ENCODE measurements at regions not wholly inside any gene's neighbourhood (a gene's known extent, or its start where the extent isn't known, plus 50 kb on each side); places are given as distances from the start of the nearest gene placed in this dataset.
"Not testable (repeated sequence)": the region's sequence is repeated elsewhere in the genome, so short reads cannot be mapped to it uniquely, and the experiment has no call there.

DNA sequence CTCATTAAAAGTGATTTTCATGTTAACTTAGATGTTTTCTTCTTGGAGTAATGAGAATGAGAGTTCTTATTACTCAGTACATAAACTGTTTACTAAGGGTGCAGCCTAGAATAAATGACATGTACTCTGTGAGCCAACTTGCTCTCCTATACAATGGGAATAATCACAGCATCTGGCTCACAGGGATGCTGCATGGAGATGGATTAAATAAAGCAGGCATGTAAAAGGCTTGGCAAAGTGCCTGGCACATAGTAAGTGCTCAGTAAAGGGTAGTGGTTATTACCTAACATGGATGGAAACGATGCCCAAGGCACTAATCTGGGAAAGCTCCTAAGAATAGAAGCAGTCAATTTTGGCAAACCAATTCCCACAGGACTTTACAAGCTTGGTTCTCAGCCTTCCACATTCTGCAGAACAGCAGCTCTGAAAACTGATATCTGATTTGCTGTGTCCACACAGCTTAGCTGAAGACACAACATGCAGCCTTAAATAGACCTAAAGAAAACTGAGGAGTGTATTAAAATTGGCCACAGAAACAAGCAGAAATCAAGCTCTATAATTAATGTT is 176.1 kb downstream of the ABCC12 start:
- DNase-seq = no peak
- intact Hi-C loops (cut with DNase I) = no loop called here
- no peak for ATAC-seq (ENCODE audit: poor library complexity)

- DNase-seq = no peak
- no peak for ATAC-seq (ENCODE audit: poor library complexity)
- intact Hi-C loops (cut with DNase I) = no loop called here
Measured at GRCh38 chr16:47979164-47979520, 176.7 kb downstream of the ABCC12 start.

- DNase-seq (no peak), ATAC-seq (ENCODE audit: poor library complexity) (no peak)
- intact Hi-C loops (cut with DNase I) = no loop called here
Measured at GRCh38 chr16:47978491-47979163, 177.2 kb downstream of the ABCC12 start.

GRCh38 chr16:47977802-47978201 is 178.0 kb downstream of the ABCC12 start:
- no peak for DNase-seq
- ATAC-seq (ENCODE audit: poor library complexity) = no peak

GRCh38 chr16:47976636-47977210 is 179.1 kb downstream of the ABCC12 start:
- intact Hi-C loops (cut with DNase I) = no loop called here
- ATAC-seq (ENCODE audit: poor library complexity) = no peak
- DNase-seq = no peak

More at GRCh38 chr16:47977802-47978201, 178.0 kb downstream of the ABCC12 start:
- intact Hi-C loops (cut with DNase I) = no loop called here

DNA sequence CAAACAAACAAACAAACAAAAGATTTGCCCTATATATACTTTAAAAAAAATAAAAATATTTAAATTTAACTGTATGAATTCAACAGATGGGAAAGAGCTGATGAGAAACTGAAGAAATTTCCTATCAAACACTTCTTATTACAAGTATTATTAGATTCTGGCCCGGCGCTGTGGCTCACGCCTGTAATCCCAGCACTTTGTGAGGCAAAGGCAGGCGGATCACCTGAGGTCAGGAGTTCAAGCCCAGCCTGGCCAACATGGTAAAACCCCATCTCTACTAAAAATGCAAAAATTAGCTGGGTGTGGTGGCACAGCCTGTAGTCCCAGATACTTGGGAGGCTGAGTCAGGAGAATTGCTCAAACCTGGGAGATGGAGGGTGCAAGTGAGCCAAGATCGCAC is 180.8 kb downstream of the ABCC12 start:
- ATAC-seq (ENCODE audit: poor library complexity); intact Hi-C loops (cut with DNase I); DNase-seq: not testable (repeated sequence)

DNA sequence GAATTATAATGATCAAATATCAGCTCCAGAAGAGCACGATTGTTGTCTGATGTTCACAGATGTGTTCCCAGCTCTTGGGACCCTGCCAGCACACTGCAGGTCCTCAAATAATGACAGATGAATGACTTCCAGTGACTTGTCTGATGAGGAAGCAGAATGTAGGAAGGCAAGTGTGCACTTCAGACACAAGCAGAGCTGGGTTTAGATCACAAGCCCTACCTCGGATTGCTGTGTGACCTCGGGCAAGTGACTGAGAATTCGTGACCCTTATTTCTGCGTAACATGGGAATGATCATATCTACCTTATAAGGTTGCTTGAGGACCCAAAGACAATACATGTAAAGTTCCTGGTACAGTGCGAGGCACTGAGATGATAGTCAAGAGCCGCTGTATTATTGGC is 182.2 kb downstream of the ABCC12 start:
- ATAC-seq (ENCODE audit: poor library complexity) = no peak
- intact Hi-C loops (cut with DNase I) = no loop called here
- DNase-seq = no peak

DNA sequence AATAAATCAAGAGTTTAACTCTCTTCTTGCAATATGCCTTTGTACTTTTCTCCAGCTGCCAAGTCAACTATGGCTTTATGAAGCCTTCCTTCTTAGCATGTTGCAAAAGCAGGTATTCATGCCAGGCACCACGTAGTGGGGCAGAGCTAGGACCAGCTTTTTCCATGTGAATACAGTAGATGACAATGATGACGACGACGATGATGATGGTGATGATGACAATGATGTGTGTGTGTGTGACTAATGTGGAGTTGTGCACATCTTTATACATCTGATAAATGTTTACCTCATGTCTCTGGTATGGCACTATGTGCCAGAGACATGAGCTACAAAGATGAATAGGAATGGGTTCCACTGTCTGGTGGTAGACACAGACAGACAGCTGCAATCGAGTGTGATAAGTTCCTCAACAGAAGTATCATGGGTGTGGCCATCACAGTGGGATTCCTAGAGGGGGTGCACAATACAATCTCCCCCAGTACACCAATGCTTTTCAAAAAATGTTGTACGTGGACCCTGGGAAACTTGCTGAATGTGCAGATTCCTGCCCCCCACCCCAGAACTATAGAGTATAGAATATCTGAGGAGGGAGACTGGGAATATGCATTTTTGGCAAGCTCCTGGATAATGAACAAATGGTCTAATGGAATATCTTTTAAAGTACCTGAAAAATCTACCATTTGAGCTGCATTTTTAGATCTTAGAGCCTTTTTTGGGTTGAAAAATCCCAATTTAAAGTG is 183.4 kb downstream of the ABCC12 start:
- no peak for DNase-seq

GRCh38 chr16:47971225-47971624 is 184.6 kb downstream of the ABCC12 start:
- ATAC-seq (ENCODE audit: poor library complexity) (no peak), DNase-seq (no peak)
- intact Hi-C loops (cut with DNase I) = no loop called here

More for the DNA sequence above, 183.4 kb downstream of the ABCC12 start:
- no peak for ATAC-seq (ENCODE audit: poor library complexity)
- intact Hi-C loops (cut with DNase I) = no loop called here

GRCh38 chr16:47970291-47970931 is 185.4 kb downstream of the ABCC12 start:
- intact Hi-C loops (cut with DNase I) = no loop called here
- ATAC-seq (ENCODE audit: poor library complexity) (no peak), DNase-seq (no peak)

- ATAC-seq (ENCODE audit: poor library complexity) (no peak), DNase-seq (no peak)
- intact Hi-C loops (cut with DNase I) = no loop called here
Measured at GRCh38 chr16:47967374-47967773, 188.4 kb downstream of the ABCC12 start.

- no peak for DNase-seq
- intact Hi-C loops (cut with DNase I) = no loop called here
- no peak for ATAC-seq (ENCODE audit: poor library complexity)
Measured at GRCh38 chr16:47966325-47966724, 189.5 kb downstream of the ABCC12 start.

- ATAC-seq (ENCODE audit: poor library complexity) = no peak
- intact Hi-C loops (cut with DNase I) = no loop called here
- DNase-seq = no peak
Measured at GRCh38 chr16:47965439-47965838, 190.4 kb downstream of the ABCC12 start.

DNA sequence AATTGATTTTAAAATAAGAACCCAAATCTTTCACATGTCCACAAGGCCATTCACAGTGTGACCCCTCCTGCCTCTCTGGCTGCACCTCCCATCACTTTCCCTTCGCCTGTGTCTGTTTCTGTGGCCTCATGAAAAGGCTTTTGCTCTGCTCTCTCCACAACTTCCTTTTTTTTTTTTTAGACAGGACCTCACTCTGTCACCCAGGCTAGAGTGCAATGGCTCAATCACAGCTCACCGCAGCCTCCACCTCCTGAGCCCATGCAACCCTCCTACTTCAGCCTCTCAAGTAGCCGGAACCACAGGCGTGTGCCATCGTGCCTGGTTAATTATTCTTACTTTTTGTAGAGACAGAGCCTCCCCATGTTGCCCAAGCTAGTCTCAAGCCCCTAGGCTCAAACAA is 197.1 kb downstream of the ABCC12 start:
- DNase-seq (no peak), ATAC-seq (ENCODE audit: poor library complexity) (no peak)
- intact Hi-C loops (cut with DNase I) = no loop called here

DNA sequence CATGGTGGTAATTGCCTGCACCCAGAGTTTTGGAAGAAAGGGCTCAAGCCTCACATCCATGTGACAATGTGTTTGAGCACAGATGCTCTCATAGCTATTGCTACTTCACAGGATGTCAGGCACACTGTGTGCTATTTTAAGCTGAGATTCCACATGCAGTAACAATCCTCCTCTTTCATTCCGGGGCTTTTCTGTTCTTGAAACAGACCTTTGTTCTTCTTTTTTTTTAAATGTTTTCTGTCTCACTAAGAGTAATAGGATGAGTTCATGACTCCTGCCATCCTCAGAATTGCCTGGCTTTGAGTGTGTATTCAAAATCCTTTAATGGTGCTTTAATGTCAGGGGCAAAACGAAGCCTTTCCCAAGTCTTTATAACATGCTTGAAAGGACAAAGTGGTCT is 198.9 kb downstream of the ABCC12 start:
- DNase-seq (no peak), ATAC-seq (ENCODE audit: poor library complexity) (no peak)
- intact Hi-C loops (cut with DNase I) = no loop called here

DNA sequence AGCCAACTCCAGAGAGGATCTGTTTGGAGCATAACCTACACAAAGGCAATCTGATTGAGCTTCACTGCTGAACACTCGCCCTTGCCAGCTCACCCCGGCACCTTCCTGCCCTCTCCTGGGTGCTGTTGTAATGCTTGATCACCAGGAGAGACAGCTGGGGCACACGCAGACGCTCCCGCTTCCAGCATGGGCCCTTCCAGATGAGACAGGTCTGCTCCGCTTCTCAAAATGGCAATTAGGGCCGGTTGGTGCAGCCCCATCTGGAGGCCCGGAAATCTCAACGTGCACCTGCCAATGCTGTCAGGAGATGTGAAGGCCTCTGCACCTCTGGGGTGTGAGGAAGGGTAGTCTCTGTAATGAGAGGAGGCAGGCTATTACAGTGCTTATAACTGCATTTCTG is 206.1 kb downstream of the ABCC12 start:
- intact Hi-C loops (cut with DNase I) = no loop called here
- ATAC-seq (ENCODE audit: poor library complexity) (no peak), DNase-seq (no peak)

- DNase-seq (no peak), ATAC-seq (ENCODE audit: poor library complexity) (no peak)
- intact Hi-C loops (cut with DNase I) = no loop called here
Measured at GRCh38 chr16:47949276-47949675, 206.5 kb downstream of the ABCC12 start.

- intact Hi-C loops (cut with DNase I) = no loop called here
- ATAC-seq (ENCODE audit: poor library complexity) = no peak
Measured at GRCh38 chr16:47947723-47948122, 208.1 kb downstream of the ABCC12 start.

GRCh38 chr16:47946092-47946491 is 209.7 kb downstream of the ABCC12 start:
- no peak for DNase-seq
- no peak for ATAC-seq (ENCODE audit: poor library complexity)
- intact Hi-C loops (cut with DNase I) = no loop called here

More at GRCh38 chr16:47947723-47948122, 208.1 kb downstream of the ABCC12 start:
- DNase-seq = no peak
